ENCODE measurements at regions not wholly inside any gene's neighbourhood (a gene's known extent, or its start where the extent isn't known, plus 50 kb on each side); places are given as distances from the start of the nearest gene placed in this dataset.

- WGBS: 97% methylated on average over 2 of the region's 4 CpGs
- no peaks in the 10 kb centered on the region for H3K27me3 ChIP-seq (ENCODE audit: control insufficient read depth in 1 of 2, insufficient read depth in 1 of 2, low read length in 2 of 2)
Measured at GRCh38 chr6:78713564-78713963, 153.8 kb upstream of the IRAK1BP1 start.

GRCh38 chr6:78744144-78744543, 123.2 kb upstream of the IRAK1BP1 start:
- H2BK120ac ChIP-seq (ENCODE audit: low read depth, low read length): no peak overlapping the region
- no peak overlapping the region for H2BK12ac ChIP-seq (ENCODE audit: low read length in 2 of 2)
- no peak overlapping the region for H3K4ac ChIP-seq (ENCODE audit: low read depth in 1 of 2, low read length in 2 of 2)
- no peak overlapping the region for H3K18ac ChIP-seq (ENCODE audit: low read depth in 1 of 2, low read length in 2 of 2)
- no peak overlapping the region for H3K4me3 ChIP-seq (ENCODE audit: insufficient read depth in 1 of 2, low read depth in 1 of 2, low read length in 2 of 2)
- H3K36me3 ChIP-seq (ENCODE audit: control insufficient read depth in 1 of 2, insufficient read depth in 2 of 2, low read depth in 1 of 2, low read length in 2 of 2): no peaks in the 10 kb centered on the region
- no peak overlapping the region for H3K4me2 ChIP-seq (ENCODE audit: low read length, poor library complexity, severe bottlenecking)
- no peak overlapping the region for H2BK15ac ChIP-seq (ENCODE audit: low read depth, poor library complexity, severe bottlenecking)
- H3K79me1 ChIP-seq (replicated peaks; ENCODE audit: low read length, poor library complexity, severe bottlenecking): no peaks in the 10 kb centered on the region
- no peak overlapping the region for H2BK5ac ChIP-seq (ENCODE audit: low read depth, low read length, poor library complexity, severe bottlenecking)
- H3K23ac ChIP-seq (ENCODE audit: low read length in 2 of 2): no peak overlapping the region
- no peak overlapping the region for H4K91ac ChIP-seq (ENCODE audit: low read length)
- H2AFZ ChIP-seq (ENCODE audit: low read depth, low read length): no peak overlapping the region
- no peak overlapping the region for H3K14ac ChIP-seq (ENCODE audit: low read length in 2 of 2)
- H3K27me3 ChIP-seq (ENCODE audit: control insufficient read depth in 1 of 2, insufficient read depth in 1 of 2, low read length in 2 of 2): no peaks in the 10 kb centered on the region
- H3K4me1 ChIP-seq (ENCODE audit: control insufficient read depth, insufficient read depth, low read depth, low read length): no peaks in the 10 kb centered on the region
- DNase-seq: no peak
- H2AK5ac ChIP-seq (ENCODE audit: low read length, severe bottlenecking): no peak overlapping the region
- no peak overlapping the region for H4K8ac ChIP-seq (ENCODE audit: low read length)
- no peak overlapping the region for H3K9ac ChIP-seq (ENCODE audit: low read length)
- H3K9me3 ChIP-seq (ENCODE audit: control insufficient read depth, low read length): peaks cover 16% of the 10 kb centered on the region
- no peak overlapping the region for H3K27ac ChIP-seq (ENCODE audit: low read length, poor library complexity, severe bottlenecking)

More at GRCh38 chr6:78713564-78713963, 153.8 kb upstream of the IRAK1BP1 start:
- H2BK5ac ChIP-seq (ENCODE audit: low read depth, low read length, poor library complexity, severe bottlenecking): no peak overlapping the region
- H4K8ac ChIP-seq (ENCODE audit: low read length): no peak overlapping the region
- H3K79me1 ChIP-seq (replicated peaks; ENCODE audit: low read length, poor library complexity, severe bottlenecking): no peaks in the 10 kb centered on the region
- no peak overlapping the region for H2AK5ac ChIP-seq (ENCODE audit: low read length, severe bottlenecking)
- H3K36me3 ChIP-seq (ENCODE audit: control insufficient read depth in 1 of 2, insufficient read depth in 2 of 2, low read depth in 1 of 2, low read length in 2 of 2): no peaks in the 10 kb centered on the region
- no peak overlapping the region for H3K9ac ChIP-seq (ENCODE audit: low read length)
- H3K23ac ChIP-seq (ENCODE audit: low read length in 2 of 2): no peak overlapping the region
- no peak overlapping the region for H2BK120ac ChIP-seq (ENCODE audit: low read depth, low read length)
- H3K4me2 ChIP-seq (ENCODE audit: low read length, poor library complexity, severe bottlenecking): no peak overlapping the region
- H3K14ac ChIP-seq (ENCODE audit: low read length in 2 of 2): no peak overlapping the region
- no peak overlapping the region for H2BK15ac ChIP-seq (ENCODE audit: low read depth, poor library complexity, severe bottlenecking)
- no peaks in the 10 kb centered on the region for H3K4me1 ChIP-seq (ENCODE audit: control insufficient read depth, insufficient read depth, low read depth, low read length)
- H4K91ac ChIP-seq (ENCODE audit: low read length): no peak overlapping the region
- no peak overlapping the region for H3K4ac ChIP-seq (ENCODE audit: low read depth in 1 of 2, low read length in 2 of 2)
- no peak overlapping the region for H2AFZ ChIP-seq (ENCODE audit: low read depth, low read length)
- no peak overlapping the region for H2BK12ac ChIP-seq (ENCODE audit: low read length in 2 of 2)
- no peak overlapping the region for H3K18ac ChIP-seq (ENCODE audit: low read depth in 1 of 2, low read length in 2 of 2)
- DNase-seq: no peak
- H3K4me3 ChIP-seq (ENCODE audit: insufficient read depth in 1 of 2, low read depth in 1 of 2, low read length in 2 of 2): no peak overlapping the region
- H3K27ac ChIP-seq (ENCODE audit: low read length, poor library complexity, severe bottlenecking): no peak overlapping the region
- no peaks in the 10 kb centered on the region for H3K9me3 ChIP-seq (ENCODE audit: control insufficient read depth, low read length)

- no peak overlapping the region for H3K27ac ChIP-seq (ENCODE audit: low read length, poor library complexity, severe bottlenecking)
Measured at GRCh38 chr6:78746457-78746856, 120.9 kb upstream of the IRAK1BP1 start.

GRCh38 chr6:78749326-78749725, 118.0 kb upstream of the IRAK1BP1 start:
- no peaks in the 10 kb centered on the region for H3K27me3 ChIP-seq (ENCODE audit: control insufficient read depth in 1 of 2, insufficient read depth in 1 of 2, low read length in 2 of 2)
- no peak overlapping the region for H2BK12ac ChIP-seq (ENCODE audit: low read length in 2 of 2)
- H4K8ac ChIP-seq (ENCODE audit: low read length): no peak overlapping the region
- no peak overlapping the region for H2BK5ac ChIP-seq (ENCODE audit: low read depth, low read length, poor library complexity, severe bottlenecking)
- peaks cover 9% of the 10 kb centered on the region for H3K9me3 ChIP-seq (ENCODE audit: control insufficient read depth, low read length)
- H3K4me1 ChIP-seq (ENCODE audit: control insufficient read depth, insufficient read depth, low read depth, low read length): no peaks in the 10 kb centered on the region
- no peak for DNase-seq
- H3K79me1 ChIP-seq (replicated peaks; ENCODE audit: low read length, poor library complexity, severe bottlenecking): no peaks in the 10 kb centered on the region
- no peak overlapping the region for H2BK15ac ChIP-seq (ENCODE audit: low read depth, poor library complexity, severe bottlenecking)
- H4K91ac ChIP-seq (ENCODE audit: low read length): no peak overlapping the region
- no peak overlapping the region for H2AFZ ChIP-seq (ENCODE audit: low read depth, low read length)
- no peak overlapping the region for H2AK5ac ChIP-seq (ENCODE audit: low read length, severe bottlenecking)
- H3K36me3 ChIP-seq (ENCODE audit: control insufficient read depth in 1 of 2, insufficient read depth in 2 of 2, low read depth in 1 of 2, low read length in 2 of 2): no peaks in the 10 kb centered on the region
- H3K4me3 ChIP-seq (ENCODE audit: insufficient read depth in 1 of 2, low read depth in 1 of 2, low read length in 2 of 2): no peak overlapping the region
- H3K23ac ChIP-seq (ENCODE audit: low read length in 2 of 2): no peak overlapping the region
- H3K4ac ChIP-seq (ENCODE audit: low read depth in 1 of 2, low read length in 2 of 2): no peak overlapping the region
- no peak overlapping the region for H3K4me2 ChIP-seq (ENCODE audit: low read length, poor library complexity, severe bottlenecking)
- H3K27ac ChIP-seq (ENCODE audit: low read length, poor library complexity, severe bottlenecking): no peak overlapping the region
- peak overlapping the region; percentile 18 for H3K9ac ChIP-seq (ENCODE audit: low read length)
- no peak overlapping the region for H3K18ac ChIP-seq (ENCODE audit: low read depth in 1 of 2, low read length in 2 of 2)
- H3K14ac ChIP-seq (ENCODE audit: low read length in 2 of 2): no peak overlapping the region
- no peak overlapping the region for H2BK120ac ChIP-seq (ENCODE audit: low read depth, low read length)

More at GRCh38 chr6:78746457-78746856, 120.9 kb upstream of the IRAK1BP1 start:
- H2BK12ac ChIP-seq (ENCODE audit: low read length in 2 of 2): no peak overlapping the region
- no peaks in the 10 kb centered on the region for H3K4me1 ChIP-seq (ENCODE audit: control insufficient read depth, insufficient read depth, low read depth, low read length)
- H2AFZ ChIP-seq (ENCODE audit: low read depth, low read length): no peak overlapping the region
- no peak for DNase-seq
- no peak overlapping the region for H3K9ac ChIP-seq (ENCODE audit: low read length)
- no peak overlapping the region for H4K8ac ChIP-seq (ENCODE audit: low read length)
- no peak overlapping the region for H3K18ac ChIP-seq (ENCODE audit: low read depth in 1 of 2, low read length in 2 of 2)
- no peak overlapping the region for H3K14ac ChIP-seq (ENCODE audit: low read length in 2 of 2)
- H3K36me3 ChIP-seq (ENCODE audit: control insufficient read depth in 1 of 2, insufficient read depth in 2 of 2, low read depth in 1 of 2, low read length in 2 of 2): no peaks in the 10 kb centered on the region
- no peak overlapping the region for H2BK5ac ChIP-seq (ENCODE audit: low read depth, low read length, poor library complexity, severe bottlenecking)
- no peak overlapping the region for H2AK5ac ChIP-seq (ENCODE audit: low read length, severe bottlenecking)
- no peak overlapping the region for H3K4me2 ChIP-seq (ENCODE audit: low read length, poor library complexity, severe bottlenecking)
- no peak overlapping the region for H3K23ac ChIP-seq (ENCODE audit: low read length in 2 of 2)
- H4K91ac ChIP-seq (ENCODE audit: low read length): no peak overlapping the region
- no peak overlapping the region for H3K4ac ChIP-seq (ENCODE audit: low read depth in 1 of 2, low read length in 2 of 2)
- H2BK120ac ChIP-seq (ENCODE audit: low read depth, low read length): no peak overlapping the region
- H3K9me3 ChIP-seq (ENCODE audit: control insufficient read depth, low read length): peaks cover 16% of the 10 kb centered on the region
- H2BK15ac ChIP-seq (ENCODE audit: low read depth, poor library complexity, severe bottlenecking): no peak overlapping the region
- no peaks in the 10 kb centered on the region for H3K79me1 ChIP-seq (replicated peaks; ENCODE audit: low read length, poor library complexity, severe bottlenecking)
- no CpG with 5 or more reads among the region's 2 CpGs for WGBS
- no peaks in the 10 kb centered on the region for H3K27me3 ChIP-seq (ENCODE audit: control insufficient read depth in 1 of 2, insufficient read depth in 1 of 2, low read length in 2 of 2)
- H3K4me3 ChIP-seq (ENCODE audit: insufficient read depth in 1 of 2, low read depth in 1 of 2, low read length in 2 of 2): no peak overlapping the region

All from mesenchymal stem cell (in vitro differentiated cells and primary cell).